Activated T-cell treated with anti-CD3 and anti-CD28 coated beads, Interleukin-2, amount 50 U/mL, for 1 hour (primary cell): ENCODE measurements at regions not wholly inside any gene's neighbourhood (a gene's known extent, or its start where the extent isn't known, plus 50 kb on each side); places are given as distances from the start of the nearest gene placed in this dataset.
A peak's percentile ranks its signal among the peaks of the same experiment; 100 is the strongest.
"Not testable (repeated sequence)": the region's sequence is repeated elsewhere in the genome, so short reads cannot be mapped to it uniquely, and the experiment has no call there.

Source experiments
- DNase-seq: peaks from one replicate; pipeline ENCODE4 v3.0.0-alpha.2; 2020

DNA sequence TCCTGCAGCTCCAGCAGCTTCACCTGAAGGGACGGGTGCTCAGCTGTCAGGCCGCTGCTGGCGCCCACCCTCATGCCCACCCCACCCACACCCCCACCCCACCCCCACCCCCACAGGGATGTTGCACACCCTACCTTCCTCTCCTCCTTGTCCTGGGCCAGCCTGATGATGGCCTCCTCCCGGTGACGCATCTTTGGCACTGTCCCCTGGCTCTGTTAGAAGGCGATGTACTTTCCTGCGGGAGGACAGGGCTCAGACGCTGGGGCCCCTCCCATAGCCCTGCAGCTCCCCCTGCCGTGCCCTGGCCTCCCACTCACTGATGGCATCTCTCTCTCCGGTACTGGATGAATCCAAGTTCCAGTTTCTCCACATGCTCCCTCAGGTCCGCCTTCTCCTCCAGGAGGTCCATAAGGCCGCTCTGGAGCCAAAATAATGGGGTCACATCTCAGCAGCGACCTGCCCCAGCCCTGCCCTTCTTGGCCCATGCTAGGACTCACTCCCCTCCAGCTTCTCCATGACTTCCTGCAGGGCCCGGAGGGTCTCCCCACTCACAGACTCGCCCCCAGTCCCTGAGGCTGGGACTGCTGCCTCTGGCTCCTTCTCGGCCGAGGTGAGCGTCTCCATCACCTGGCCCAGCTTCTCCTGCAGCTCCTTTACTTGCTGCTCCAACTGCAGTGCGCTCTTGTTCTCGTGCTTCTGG, 55.2 kb downstream of the GOLGA8B start:
- not testable (repeated sequence) for DNase-seq

DNA sequence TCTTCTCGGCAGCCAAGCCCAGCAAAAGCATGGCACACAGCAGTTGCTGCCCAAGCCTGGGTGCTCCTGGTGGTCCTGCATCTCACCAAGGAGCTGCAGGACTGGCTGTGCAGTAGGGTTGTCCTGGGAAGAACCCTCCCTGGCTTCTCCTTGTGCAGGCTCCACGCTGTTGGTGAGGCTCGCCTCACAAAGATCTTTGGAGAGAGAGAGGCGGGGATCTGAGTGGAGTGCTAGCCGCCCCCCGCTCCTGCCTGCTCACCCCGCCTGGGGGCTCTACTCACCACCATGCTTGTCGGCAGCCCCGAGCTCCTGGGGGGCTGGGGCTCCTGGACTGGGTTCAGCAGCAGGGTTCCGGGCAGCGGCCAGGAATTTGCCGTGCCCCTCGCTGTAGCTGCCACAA, 55.8 kb downstream of the GOLGA8B start:
- DNase-seq: not testable (repeated sequence)

DNA sequence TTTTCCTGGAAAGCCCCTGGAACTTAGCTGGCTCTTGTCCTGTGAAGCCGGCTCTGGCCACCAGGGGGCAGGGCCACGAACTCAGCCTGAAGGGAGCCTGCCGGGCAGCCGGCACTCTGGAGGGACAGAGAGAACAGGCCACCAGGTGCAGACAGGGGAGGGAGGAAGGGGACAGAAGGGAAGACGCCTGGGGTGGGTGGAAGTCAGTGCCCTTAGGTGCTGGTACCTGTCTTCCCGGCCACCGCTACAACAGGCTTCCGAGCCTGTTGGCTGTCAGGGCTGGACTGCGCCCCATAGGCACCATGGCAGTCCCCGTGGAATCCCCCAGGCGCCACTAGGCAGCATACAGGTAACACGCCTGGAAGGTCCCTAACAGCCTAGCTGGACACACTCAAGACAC, 59.6 kb downstream of the GOLGA8B start:
- DNase-seq: not testable (repeated sequence)

DNA sequence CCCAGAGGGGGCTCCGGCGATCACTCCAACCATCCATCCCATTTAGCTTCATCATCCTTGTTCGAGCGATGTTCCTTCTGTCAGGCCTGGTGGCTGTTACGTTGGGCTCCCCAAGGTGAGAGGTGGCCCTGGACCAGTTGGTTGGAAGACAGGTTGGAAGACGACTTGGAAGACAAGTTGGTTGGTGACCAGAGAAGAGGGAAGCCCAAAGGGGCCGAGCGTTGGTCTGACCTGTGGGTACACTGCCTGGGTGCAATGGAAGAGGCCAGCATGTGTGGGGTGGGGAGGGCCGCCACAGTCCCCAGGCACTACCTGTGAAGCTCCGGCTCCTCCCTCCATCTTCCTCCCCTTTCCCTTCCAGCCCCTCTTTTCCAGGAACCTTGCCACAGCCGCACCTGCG, 60.9 kb downstream of the GOLGA8B start:
- not testable (repeated sequence) for DNase-seq

DNA sequence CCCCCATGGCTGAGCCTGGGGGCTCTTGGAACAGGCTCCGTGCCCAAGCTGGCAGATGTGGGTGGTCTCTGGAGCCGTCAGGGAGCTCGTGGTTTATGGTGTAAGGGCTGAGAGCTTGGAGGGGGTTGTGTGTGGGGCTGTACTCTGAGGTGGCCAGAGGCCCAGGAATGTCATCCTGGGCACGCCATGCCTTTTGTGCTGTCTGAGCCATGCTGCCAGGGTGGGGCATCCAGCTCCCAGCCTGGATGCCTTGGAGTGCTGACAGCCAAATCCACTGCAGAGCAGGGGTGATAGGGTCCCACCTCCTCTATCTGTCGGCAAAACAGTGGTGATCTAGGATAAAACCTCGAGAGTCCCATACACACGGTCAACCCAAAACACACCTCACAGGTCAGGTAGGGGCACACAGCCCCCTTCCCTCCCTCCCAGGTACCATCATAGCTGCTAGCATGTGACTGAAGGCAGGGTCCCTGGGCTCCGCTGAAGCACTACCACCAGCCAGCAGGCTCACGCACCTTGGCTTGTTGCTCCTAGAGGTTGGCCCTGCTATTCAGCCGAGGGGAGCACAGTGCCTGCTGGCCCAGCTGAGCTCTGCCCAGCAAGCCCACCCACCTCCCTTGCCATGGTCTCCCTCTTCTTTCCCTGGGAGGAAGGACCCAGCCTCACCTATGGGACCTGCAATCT, 61.5 kb downstream of the GOLGA8B start:
- not testable (repeated sequence) for DNase-seq

DNA sequence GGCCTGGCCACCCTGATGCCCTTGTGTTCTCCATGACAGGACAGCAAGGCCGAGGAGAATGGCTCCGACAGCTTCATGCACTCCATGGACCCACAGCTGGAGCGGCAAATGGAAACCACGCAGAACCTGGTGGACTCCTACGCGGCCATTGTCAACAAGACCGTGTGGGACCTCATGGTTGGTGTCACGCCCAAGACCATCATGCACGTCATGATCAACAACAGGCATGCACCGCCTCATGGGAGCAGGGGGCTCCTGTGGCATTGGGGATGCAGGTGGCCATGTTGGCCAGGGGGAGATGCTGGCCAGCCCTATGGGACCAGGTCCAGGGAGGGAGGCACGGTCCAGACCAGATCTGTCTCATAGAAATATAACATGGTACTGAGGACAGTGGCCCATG, 62.9 kb downstream of the GOLGA8B start:
- DNase-seq: no peak

DNA sequence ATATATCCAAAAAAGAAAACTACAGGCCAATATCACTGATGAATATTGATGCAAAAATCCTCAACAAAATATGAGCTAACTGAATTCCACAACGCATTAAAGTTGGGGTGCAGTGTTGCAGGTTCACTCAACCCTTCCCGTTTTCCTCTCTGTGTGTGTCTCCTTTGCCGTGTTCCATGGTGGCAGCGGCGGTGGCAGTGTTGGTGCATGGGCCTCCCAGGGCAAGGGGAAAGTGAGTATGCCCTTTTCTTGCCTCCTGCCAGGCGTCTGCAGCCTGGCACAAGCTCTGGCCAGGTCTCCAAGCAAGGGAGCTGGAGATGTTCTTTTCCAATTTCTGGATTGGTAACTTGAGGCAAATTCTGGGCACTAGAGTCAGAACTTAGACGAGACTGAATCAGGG, 63.4 kb downstream of the GOLGA8B start:
- not testable (repeated sequence) for DNase-seq

DNA sequence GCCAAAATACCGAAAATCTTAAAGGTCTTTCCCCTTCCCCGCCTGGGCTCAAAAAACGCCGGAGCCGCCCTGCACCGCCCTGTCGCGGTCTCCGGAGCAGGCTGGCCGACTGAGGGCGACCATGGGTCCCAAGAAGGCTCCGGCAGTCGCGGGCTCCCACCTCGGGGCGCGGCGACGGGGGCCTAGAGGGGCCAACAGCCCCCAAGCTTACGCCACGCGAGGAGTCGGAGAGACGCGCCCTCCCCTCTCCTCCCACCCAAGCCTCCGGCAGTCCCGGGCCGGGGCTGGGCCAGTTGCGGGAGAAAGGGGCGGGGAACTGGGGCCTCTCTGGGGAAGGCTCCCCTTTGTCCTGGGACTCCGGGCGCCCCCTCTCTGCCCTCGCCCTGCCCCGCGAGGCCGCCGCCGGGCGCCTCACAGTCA, 69.2 kb downstream of the GOLGA8B start:
- peak; percentile 42 for DNase-seq

DNA sequence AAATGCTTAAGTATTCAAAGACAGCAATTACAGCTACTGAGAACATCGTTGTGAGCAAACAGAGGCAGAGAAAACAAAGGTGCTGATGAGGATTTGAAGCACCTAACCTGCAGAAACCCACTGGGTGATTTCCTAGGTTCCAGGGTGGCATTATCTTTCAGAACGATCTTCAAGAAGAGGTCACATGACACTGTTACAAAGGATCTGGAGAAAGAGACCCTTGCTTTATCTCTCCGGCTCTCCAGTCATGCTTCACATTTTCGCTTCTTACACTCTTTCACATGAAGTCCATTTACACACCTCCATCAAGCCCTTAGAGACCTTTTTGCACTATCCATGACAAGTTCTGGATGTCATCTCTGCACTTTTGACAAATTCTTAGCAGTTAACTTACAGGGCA, 70.8 kb downstream of the GOLGA8B start:
- no peak for DNase-seq

DNA sequence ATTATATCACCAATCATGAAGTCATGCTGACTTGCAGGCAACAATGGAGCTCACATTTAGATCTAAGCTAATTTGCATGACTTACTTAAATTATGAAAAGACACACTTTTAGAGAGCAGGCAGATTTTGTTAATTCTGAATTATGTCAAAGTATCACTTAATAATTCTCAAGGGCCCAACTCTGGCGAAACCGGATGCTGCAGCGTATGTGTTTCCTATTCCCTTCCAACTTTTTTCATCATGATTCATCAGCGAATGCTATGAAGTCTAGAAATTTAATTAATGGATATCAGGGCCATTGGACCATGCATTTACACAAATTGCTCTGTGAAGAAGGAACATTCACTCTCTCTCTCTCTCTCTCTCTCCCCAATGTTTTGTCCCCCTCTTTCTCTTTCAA, 63.5 kb upstream of the GOLGA8A start:
- no peak for DNase-seq

DNA sequence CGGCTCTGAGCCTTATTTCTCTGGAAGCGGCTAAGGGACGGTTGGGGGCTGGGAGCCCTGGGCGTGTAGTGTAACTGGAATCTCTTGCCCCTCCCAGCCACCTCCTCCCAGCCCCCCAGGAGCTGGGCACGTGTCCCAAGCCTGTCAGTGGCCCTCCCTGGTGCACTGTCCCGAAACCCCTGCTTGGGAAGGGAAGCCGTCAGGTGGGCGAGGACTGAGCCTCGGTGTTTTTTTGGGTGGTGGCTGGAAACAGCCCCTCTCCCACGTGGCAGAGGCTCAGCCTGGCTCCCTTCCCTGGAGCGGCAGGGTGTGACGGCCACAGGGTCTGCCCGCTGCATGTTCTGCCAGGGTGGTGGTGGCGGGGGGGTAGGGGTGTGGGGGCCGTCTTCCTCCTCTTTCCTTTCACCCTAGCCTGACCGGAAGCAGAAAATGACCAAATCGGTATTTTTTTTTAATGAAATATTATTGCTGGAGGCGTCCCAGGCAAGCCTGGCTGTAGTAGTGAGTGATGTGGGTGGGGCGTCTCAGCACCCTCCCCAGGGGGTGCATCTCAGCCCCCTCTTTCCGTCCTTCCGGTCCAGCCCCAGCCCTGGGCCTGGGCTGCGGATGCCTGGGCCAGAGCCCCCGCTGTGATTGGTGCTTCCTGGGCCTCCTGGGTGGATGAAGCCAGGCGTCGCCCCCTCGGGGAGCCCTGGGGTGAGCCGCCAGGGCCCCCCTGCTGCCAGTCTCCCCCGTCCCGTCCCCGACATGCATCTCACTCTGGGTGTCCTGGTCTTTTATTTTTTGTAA, 58.8 kb upstream of the GOLGA8A start:
- no peak for DNase-seq

DNA sequence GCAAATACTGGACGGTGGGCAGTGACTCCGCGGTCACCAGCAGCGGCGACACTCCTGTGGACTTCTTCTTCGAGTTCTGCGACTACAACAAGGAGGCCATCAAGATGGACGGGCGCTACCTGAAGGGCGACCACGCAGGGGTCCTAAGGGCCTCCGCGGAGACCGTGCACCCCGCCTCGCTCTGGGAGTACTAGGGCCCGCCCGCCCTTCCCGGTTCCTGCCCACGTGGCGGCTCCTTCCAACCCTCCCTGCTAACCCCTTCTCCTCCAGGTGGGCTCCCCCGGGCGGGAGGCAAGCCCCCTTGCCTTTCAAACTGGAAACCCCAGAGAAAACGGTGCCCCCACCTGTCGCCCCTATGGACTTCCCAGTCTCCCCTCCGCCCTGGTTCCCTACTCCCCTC, 58.1 kb upstream of the GOLGA8A start:
- not testable (repeated sequence) for DNase-seq

DNA sequence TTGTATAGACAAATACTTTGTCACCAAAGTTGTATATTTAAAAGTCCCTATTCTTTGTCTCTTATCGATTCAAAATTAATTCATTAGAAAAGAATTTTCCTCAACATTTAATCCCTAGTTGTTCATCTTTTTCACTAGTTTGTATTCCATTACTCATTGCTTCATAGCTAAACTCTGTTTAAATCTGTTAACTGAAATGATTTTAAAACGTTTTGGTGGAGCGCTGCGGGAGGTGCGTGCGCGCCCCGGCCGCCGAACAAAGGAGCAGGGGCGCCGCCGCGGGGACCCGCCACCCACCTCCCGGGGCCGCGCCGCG, 56.4 kb upstream of the GOLGA8A start:
- DNase-seq: no peak

DNA sequence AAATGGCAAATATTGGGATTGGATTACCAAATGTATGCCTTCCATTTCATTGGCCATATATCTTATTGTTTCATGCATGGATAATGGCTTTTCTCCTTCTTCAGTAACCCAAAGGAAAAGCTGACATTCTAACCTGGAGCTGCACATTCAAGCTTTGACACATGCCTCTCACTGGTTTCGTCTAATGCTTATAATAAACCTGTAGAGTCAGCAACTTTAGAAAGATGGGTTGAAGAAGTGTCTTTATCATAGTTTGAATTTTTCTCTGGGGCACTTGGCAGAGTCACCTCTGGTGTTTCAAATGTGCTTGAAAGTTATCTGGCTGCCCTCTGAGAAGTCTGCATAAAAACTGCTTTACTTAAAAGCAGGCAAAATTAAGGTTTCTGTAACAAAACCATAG, 55.4 kb upstream of the GOLGA8A start:
- DNase-seq: no peak

DNA sequence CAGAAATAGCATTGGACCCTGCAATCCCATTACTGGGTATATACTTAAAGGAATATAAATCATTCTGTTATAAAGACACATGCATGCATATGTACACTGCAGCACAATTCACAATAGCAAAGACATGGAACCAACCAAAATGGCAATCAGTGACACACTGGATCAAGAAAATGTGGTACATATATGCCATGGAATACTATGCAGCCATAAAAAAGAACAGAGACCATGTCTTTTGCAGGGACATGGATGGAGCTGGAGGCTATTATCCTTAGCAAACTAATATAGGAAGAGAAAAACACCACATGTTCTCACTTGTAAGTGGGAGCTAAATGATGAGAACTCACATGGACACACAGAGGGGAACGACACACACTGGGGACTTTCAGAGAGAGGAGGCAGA, 53.9 kb upstream of the GOLGA8A start:
- not testable (repeated sequence) for DNase-seq

DNA sequence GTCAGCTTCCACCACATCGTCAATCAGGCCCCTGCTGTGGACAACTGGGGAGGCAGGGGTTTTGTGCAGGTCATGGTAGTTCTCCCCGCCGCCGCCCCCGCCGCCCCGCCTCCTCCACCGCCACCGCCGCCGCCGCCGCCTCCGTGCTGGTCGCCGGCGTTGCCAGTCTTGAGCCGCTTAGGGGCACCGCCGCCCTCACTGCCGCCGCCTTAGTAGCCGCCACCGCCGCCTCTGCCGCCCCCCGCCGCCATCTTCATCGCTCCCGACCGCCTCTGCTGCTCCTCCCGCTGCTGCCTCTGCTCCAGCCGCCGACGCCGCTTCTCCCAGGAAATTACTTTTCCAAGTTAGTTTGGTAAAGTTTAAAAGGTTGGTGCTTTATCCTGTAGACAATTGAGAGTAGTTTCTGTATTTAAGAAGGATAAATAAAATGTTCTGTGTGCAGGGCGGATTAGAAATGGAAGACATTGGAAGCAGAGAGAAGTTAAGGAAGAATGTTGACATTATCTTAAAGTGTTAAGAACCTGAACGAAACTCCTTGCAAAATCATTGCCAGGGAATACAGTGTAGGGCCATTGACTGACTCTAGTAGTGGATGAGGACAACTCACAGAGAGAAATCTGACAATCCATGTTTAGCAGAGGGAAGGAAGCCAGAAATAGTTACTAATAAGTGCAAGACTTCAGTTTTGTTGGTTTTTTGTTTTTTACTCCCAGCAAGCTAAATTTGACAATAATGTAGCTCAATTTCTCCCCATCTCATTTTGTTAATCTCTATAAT, 53.0 kb upstream of the GOLGA8A start:
- no peak for DNase-seq

DNA sequence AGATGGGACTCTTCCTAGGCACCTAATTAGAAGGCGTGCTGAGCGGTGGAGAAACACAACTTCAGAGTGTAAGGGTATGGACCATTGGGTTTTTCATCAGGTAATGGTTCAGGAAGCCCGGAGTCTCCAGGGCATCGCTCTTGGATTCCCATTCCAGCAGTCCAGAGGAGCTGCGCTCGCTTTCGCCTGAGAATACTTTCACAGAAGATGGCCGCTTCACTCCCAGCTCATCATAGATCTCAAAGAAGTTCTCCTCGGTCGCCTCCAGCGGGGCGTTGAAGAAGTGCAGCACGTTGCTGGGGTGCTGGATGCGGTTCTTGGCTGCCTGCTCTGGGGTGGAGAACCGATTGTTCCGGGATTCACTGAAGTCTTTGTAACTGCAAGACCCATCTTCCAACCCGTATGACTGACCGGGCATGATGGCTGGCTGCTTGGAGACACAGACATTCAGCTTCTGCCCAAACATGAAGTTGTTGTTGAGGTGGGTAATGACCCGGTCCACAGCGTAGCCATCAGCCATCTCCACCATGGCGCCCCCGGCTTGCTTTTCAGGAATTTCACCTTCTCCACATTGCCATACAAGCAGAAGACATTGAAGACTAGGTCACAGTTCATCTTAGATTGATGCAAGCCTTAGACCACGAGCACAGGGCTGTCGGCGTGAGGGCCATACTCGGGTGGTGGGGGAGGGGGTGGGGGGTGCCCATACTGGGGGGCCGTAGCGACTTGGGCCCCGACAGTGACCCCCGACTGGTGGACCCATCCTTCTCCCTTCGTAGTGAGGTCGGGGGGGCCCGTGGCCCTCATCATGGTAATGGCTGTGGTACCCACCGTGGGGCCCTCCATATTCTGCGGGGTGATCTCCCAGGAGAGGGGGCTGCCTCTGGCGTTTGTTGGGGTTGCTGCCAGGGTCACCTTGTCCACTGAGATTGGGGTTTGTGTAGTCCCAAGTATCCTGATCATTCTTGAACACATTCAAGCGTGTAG, 51.7 kb upstream of the GOLGA8A start:
- DNase-seq: not testable (repeated sequence)
